Suprapubic skin (tissue), 4 donors: ENCODE measurements at regions not wholly inside any gene's neighbourhood (a gene's known extent, or its start where the extent isn't known, plus 50 kb on each side); places are given as distances from the start of the nearest gene placed in this dataset.
A peak's percentile ranks its signal among the peaks of the same experiment; 100 is the strongest.

ENCODE experiments used
- DNase-seq, 2 donors: peaks; one replicate each; pipeline ENCODE4 v3.0.0-alpha.2; 2019; ENCODE audit warnings: low spot score in 2 of 2
- H3K27ac ChIP-seq: fragments of 200-600 bp; sonication (generic); one replicate; pipeline ENCODE4 v1.5.1; 2019
- H3K27me3 ChIP-seq: fragments of 200-600 bp; sonication (generic); one replicate; pipeline ENCODE4 v1.5.1; 2019
- H3K36me3 ChIP-seq: fragments of 200-600 bp; sonication (generic); one replicate; pipeline ENCODE4 v1.5.1; 2019
- H3K4me1 ChIP-seq: fragments of 200-600 bp; sonication (generic); one replicate; pipeline ENCODE4 v1.5.1; 2019
- H3K4me3 ChIP-seq: fragments of 200-600 bp; sonication (generic); one replicate; pipeline ENCODE4 v1.5.1; 2019; ENCODE audit warnings: mild to moderate bottlenecking
- H3K9me3 ChIP-seq: fragments of 200-600 bp; sonication (generic); one replicate; pipeline ENCODE4 v1.5.1; 2019
- EP300 ChIP-seq: sonication (generic); formaldehyde crosslinking; IDR thresholded peaks from one replicate; pipeline ENCODE4 v1.6.1; 2017; ENCODE audit warnings: antibody characterized with exemption
- POLR2A ChIP-seq, 2 donors: fragments of 450-650 bp; IDR thresholded peaks; one replicate each; pipeline ENCODE4 v1.6.1; 2017; ENCODE audit warnings: antibody characterized with exemption in 2 of 2, mild to moderate bottlenecking in 2 of 2, moderate library complexity in 2 of 2
- POLR2AphosphoS5 ChIP-seq, 3 donors: sonication (generic); formaldehyde crosslinking; IDR thresholded peaks; one replicate each; pipeline ENCODE4 v1.6.1; 2017; ENCODE audit warnings: antibody characterized with exemption in 3 of 3
- WGBS: methylation state at CpG from one replicate; pipeline ENCODE4 v1.1.5; 2018; 5-methylcytosine and 5-hydroxymethylcytosine counted together
- TF ChIP-seq, protein P1 (sequence below), 2 donors: fragments of 200-600 bp in 1 of 2; fragments of 450-650 bp in 1 of 2; sonication (generic) in 1 of 2; IDR thresholded peaks; one replicate each; pipeline ENCODE4 v1.5.1; 2016 to 2019; ENCODE audit warnings: antibody characterized with exemption in 2 of 2, mild to moderate bottlenecking in 1 of 2, moderate library complexity in 1 of 2

DNA sequence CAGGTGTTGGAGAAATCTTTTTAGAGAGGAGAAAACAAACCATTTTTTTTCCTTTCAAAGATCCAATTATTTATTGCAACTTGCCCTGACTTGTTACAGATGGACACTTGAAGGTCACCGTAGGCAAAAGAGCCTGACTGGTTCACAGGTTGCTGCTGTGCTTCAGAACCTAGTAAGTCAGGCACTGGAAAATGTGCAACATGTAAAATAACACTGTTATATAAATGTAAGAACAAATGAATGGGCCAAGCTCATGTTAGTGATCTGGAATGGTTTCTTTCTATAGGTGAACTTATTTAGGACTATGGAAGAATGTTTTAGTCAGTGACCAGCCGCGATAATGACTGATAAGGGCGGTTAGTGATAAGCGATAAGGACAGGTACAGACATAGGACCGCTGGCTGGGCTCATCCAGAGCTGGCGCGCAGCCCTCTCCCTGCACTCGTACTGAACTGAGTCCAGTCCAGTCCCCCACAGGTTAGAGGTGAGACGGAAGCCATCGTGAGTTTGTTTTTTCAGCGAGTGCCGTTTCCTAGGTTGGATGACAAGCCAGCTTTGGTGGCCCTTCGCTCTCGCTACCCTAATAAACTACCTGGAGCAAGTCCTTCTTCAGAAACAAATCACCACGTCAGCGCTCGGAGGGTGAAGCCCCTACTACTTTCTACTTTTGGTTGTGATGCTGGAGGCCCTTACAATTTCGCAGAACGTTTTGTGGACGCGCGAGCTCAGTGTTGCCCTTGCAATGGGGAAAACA is 94.4 kb upstream of the PRDM1 start:
- Histone ChIP-seq H3K27me3 (no peaks in the 10 kb centered on the region), H3K9me3 (no peaks in the 10 kb centered on the region), H3K4me1 (peaks cover 25% of the 10 kb centered on the region), H3K36me3 (no peaks in the 10 kb centered on the region), H3K4me3 (peak overlapping the region; percentile 61), H3K27ac (peak overlapping the region; percentile 28)
- 11% methylated on average over 21 of the region's 23 CpGs for WGBS
- DNase-seq: no peak
- TF ChIP-seq POLR2A (IDR thresholded peaks at IDR 0.05) (no peak), POLR2AphosphoS5 (IDR thresholded peaks at IDR 0.05) (no peak), EP300 (no peak)
- TF ChIP-seq, protein P1, sequence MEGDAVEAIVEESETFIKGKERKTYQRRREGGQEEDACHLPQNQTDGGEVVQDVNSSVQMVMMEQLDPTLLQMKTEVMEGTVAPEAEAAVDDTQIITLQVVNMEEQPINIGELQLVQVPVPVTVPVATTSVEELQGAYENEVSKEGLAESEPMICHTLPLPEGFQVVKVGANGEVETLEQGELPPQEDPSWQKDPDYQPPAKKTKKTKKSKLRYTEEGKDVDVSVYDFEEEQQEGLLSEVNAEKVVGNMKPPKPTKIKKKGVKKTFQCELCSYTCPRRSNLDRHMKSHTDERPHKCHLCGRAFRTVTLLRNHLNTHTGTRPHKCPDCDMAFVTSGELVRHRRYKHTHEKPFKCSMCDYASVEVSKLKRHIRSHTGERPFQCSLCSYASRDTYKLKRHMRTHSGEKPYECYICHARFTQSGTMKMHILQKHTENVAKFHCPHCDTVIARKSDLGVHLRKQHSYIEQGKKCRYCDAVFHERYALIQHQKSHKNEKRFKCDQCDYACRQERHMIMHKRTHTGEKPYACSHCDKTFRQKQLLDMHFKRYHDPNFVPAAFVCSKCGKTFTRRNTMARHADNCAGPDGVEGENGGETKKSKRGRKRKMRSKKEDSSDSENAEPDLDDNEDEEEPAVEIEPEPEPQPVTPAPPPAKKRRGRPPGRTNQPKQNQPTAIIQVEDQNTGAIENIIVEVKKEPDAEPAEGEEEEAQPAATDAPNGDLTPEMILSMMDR (IDR thresholded peaks at IDR 0.05): no peak

DNA sequence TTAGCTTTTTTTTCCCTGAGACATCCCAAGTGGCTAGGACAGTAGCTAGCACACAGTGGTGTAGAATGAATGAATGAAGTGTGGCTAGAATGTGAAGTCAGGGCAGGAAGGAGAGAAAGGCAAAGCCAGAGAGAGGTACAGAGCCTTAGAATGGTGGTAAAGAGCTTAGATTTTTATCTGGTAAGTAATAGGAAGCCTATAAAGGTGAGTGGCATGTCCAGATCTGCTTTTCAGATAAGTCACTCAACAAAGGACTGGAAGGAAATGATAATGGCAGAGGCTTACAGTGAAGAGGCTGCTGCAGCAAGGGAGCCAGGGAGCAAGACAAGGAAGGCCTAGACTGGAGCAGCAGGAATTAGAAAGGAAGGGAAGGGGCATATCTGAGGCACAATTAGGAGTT is 96.0 kb upstream of the PRDM1 start:
- Histone ChIP-seq H3K4me1 (peaks cover 21% of the 10 kb centered on the region), H3K27me3 (no peaks in the 10 kb centered on the region), H3K4me3 (no peak overlapping the region), H3K27ac (no peak overlapping the region), H3K36me3 (no peaks in the 10 kb centered on the region), H3K9me3 (no peaks in the 10 kb centered on the region)
- no peak for DNase-seq
- no peak for TF ChIP-seq EP300
- TF ChIP-seq POLR2AphosphoS5 (IDR thresholded peaks at IDR 0.05): no peak
- TF ChIP-seq, protein P1 (IDR thresholded peaks at IDR 0.05): no peak
- no peak for TF ChIP-seq POLR2A (IDR thresholded peaks at IDR 0.05)

DNA sequence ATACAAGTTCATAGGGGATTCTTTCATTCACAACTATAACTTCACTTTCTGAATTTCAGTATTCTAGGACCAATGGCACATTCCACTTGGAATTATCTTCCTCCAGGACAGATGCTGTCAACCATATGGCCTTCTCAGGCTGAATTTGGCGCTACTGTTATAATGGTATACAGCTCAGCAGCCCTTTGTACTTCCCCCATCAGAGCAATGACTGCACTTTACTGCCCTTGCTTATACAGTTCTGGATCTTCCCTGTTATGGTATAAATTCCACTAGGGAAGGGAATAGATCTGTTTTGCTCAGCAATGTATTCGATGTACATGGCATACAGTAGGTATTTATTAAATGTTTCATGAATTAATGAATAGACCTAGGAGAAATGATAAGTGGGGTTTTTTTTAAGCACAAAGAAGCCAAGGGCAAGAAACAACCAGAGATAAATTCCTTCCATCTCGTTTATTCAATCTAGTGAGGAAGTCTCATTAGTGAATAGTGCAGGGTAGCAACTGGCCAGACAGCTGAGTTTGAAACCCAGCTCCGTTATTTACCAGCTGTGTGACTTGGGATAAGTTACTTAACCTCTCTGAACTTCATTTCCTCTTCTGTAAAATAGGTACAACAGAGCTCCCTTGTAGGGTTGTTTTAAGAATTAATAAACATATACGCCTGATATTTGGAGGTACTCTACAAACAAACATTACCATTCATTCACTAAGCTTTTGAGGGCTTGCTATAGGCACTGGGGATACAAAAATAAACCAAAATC is 97.1 kb upstream of the PRDM1 start:
- TF ChIP-seq EP300: no peak
- TF ChIP-seq, protein P1 (IDR thresholded peaks at IDR 0.05): no peak
- TF ChIP-seq POLR2A (IDR thresholded peaks at IDR 0.05): no peak
- TF ChIP-seq POLR2AphosphoS5 (IDR thresholded peaks at IDR 0.05): no peak
- H3K4me1 ChIP-seq: peaks cover 19% of the 10 kb centered on the region
- WGBS: 87% methylated on average over 5 of the region's 5 CpGs
- peaks cover 9% of the 10 kb centered on the region for H3K27me3 ChIP-seq
- no peak overlapping the region for H3K4me3 ChIP-seq
- H3K27ac ChIP-seq: no peak overlapping the region
- H3K36me3 ChIP-seq: no peaks in the 10 kb centered on the region
- H3K9me3 ChIP-seq: no peaks in the 10 kb centered on the region
- DNase-seq: no peak

DNA sequence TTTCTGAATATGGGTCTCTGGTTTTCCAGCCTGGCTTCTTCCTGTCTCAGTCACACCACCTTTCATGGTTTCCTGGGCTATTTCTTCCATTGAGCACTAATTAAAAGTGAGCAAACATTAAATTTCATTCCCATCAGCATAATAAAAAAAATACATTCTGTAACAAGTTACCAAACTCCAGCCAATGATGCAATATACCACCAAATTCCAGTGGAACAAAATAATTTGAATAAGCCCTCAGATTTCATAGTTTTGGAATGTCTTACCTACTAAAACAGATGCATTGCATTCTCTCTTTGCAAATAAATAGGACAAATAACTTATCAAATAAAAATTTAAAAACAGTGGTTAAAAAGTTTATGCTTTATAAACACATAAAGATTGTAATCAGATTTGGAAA is 97.8 kb upstream of the PRDM1 start:
- Histone ChIP-seq H3K4me3 (no peak overlapping the region), H3K27ac (no peak overlapping the region), H3K9me3 (no peaks in the 10 kb centered on the region), H3K36me3 (no peaks in the 10 kb centered on the region), H3K27me3 (peaks cover 9% of the 10 kb centered on the region), H3K4me1 (peaks cover 13% of the 10 kb centered on the region)
- TF ChIP-seq, protein P1 (IDR thresholded peaks at IDR 0.05): no peak
- TF ChIP-seq EP300 (no peak), POLR2AphosphoS5 (IDR thresholded peaks at IDR 0.05) (no peak), POLR2A (IDR thresholded peaks at IDR 0.05) (no peak)
- DNase-seq: no peak

DNA sequence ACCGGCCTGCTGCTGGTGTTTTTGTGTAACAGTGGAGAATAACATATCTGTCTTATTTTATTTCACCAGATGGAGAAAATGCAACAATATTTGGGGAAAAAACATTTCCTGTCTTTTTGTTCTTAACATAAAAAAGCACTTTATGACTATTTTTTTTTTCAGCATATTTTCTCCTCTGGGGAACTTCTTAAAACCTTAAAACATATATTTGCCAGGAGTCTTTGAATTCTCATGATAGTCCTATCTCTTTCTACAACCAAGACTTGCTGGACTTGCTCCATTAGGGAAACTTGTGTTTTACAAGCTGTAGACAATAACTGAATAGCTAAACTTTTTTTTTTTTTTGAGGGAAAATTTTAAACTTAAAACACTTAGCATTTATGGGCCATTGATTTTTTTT is 98.6 kb upstream of the PRDM1 start:
- Histone ChIP-seq H3K4me3 (no peak overlapping the region), H3K27ac (no peak overlapping the region), H3K27me3 (peaks cover 10% of the 10 kb centered on the region), H3K36me3 (no peaks in the 10 kb centered on the region), H3K4me1 (peaks cover 6% of the 10 kb centered on the region), H3K9me3 (no peaks in the 10 kb centered on the region)
- TF ChIP-seq POLR2AphosphoS5 (IDR thresholded peaks at IDR 0.05) (no peak), EP300 (no peak), POLR2A (IDR thresholded peaks at IDR 0.05) (no peak)
- TF ChIP-seq, protein P1 (IDR thresholded peaks at IDR 0.05): no peak
- no peak for DNase-seq
- 69% methylated on average over 1 of the region's 1 CpG for WGBS
